ENCODE measurements at regions not wholly inside any gene's neighbourhood (a gene's known extent, or its start where the extent isn't known, plus 50 kb on each side); places are given as distances from the start of the nearest gene placed in this dataset.

DNA sequence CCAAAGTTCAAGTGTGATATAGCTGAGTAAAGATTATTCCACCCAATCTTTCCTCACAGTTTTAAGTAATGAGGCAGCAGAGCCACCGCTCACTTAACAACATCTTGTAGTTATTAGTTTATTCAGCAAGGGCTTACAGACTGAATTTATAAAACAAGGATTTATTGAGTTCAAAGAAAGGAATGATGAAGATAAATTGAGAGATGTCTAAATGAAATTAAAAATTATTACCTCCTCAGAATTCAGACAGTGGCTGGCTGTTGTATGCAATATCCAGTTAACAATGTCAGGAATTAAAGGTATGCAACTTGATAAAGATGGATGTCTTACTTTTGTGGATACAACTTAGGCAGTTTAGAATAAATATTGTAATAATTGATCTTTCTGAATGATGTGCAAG, 927.3 kb upstream of the CDH2 start:
- H3K27ac ChIP-seq (ENCODE audit: low read depth, low read length), result no peak overlapping the region
- no peaks in the 10 kb centered on the region for H3K36me3 ChIP-seq (ENCODE audit: control insufficient read depth, low read length)
- H3K4me2 ChIP-seq (ENCODE audit: low read length), result no peak overlapping the region
- H3F3A ChIP-seq (ENCODE audit: control insufficient read depth, insufficient read depth), result no peaks in the 10 kb centered on the region
- no peaks in the 10 kb centered on the region for H3K27me3 ChIP-seq (ENCODE audit: control insufficient read depth, low read length)
- no peaks in the 10 kb centered on the region for H4K20me1 ChIP-seq (ENCODE audit: control insufficient read depth, insufficient read depth, low read depth, low read length)
- H3K9me2 ChIP-seq (replicated peaks; ENCODE audit: control insufficient read depth, low read length), result no peaks in the 10 kb centered on the region
- H3K9me3 ChIP-seq (ENCODE audit: control insufficient read depth, insufficient read depth, low read length), result no peaks in the 10 kb centered on the region
- no peaks in the 10 kb centered on the region for H3K79me2 ChIP-seq (ENCODE audit: control insufficient read depth, low read length)
- no peak overlapping the region for H3K4me3 ChIP-seq (ENCODE audit: low read length)
- no peak for TF ChIP-seq EZH2phosphoT487 (IDR thresholded peaks at IDR 0.05; ENCODE audit: borderline replicate concordance, low read length)
- TF ChIP-seq, protein P1, sequence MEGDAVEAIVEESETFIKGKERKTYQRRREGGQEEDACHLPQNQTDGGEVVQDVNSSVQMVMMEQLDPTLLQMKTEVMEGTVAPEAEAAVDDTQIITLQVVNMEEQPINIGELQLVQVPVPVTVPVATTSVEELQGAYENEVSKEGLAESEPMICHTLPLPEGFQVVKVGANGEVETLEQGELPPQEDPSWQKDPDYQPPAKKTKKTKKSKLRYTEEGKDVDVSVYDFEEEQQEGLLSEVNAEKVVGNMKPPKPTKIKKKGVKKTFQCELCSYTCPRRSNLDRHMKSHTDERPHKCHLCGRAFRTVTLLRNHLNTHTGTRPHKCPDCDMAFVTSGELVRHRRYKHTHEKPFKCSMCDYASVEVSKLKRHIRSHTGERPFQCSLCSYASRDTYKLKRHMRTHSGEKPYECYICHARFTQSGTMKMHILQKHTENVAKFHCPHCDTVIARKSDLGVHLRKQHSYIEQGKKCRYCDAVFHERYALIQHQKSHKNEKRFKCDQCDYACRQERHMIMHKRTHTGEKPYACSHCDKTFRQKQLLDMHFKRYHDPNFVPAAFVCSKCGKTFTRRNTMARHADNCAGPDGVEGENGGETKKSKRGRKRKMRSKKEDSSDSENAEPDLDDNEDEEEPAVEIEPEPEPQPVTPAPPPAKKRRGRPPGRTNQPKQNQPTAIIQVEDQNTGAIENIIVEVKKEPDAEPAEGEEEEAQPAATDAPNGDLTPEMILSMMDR (IDR thresholded peaks at IDR 0.05; ENCODE audit: low read depth, low read length, poor library complexity, severe bottlenecking), result no peak
- peaks cover 4% of the 10 kb centered on the region; the same call in 1 of the 2 replicates for H3K4me1 ChIP-seq (ENCODE audit: control insufficient read depth, low read length)

DNA sequence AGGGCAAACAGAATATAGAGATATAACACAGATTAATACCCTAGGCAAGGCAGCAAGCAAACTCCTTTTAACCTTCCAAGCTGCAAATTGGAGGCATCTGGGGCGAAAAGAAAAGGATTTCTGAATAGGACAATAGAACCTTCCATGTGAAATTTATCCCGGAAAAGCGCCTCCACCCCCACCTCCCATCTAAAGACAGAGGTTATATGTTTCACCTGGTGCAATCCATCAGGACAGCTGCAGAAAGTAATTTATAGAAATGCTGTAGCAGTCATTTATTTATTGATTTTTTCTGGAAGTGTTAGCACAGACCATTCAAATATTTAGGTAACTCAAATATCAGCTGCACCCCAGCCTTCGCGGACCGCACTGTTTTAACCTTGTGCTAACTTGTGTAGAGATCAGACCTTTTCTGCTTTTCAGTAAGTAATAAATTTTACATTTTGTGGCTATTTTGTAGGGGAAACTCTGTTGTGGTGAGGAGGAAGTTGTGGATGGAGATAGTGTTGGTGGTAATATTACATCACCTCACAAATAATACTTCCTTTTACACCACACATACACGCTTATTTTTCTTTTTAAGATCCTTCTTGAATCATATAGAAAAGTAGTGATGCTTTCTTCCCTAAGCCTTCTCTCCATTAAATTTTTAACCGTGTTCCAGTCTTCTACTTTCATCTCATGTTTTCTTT, 919.3 kb upstream of the CDH2 start:
- Histone ChIP-seq H3K9me3 (ENCODE audit: control insufficient read depth, insufficient read depth, low read length) (no peaks in the 10 kb centered on the region), H3K4me2 (ENCODE audit: low read length) (no peak overlapping the region), H3K4me1 (ENCODE audit: control insufficient read depth, low read length) (peaks cover 4% of the 10 kb centered on the region; the same call in 1 of the 2 replicates), H3F3A (ENCODE audit: control insufficient read depth, insufficient read depth) (no peaks in the 10 kb centered on the region), H4K20me1 (ENCODE audit: control insufficient read depth, insufficient read depth, low read depth, low read length) (no peaks in the 10 kb centered on the region), H3K36me3 (ENCODE audit: control insufficient read depth, low read length) (no peaks in the 10 kb centered on the region), H3K27ac (ENCODE audit: low read depth, low read length) (no peak overlapping the region), H3K79me2 (ENCODE audit: control insufficient read depth, low read length) (no peaks in the 10 kb centered on the region), H3K9me2 (replicated peaks; ENCODE audit: control insufficient read depth, low read length) (no peaks in the 10 kb centered on the region), H3K27me3 (ENCODE audit: control insufficient read depth, low read length) (no peaks in the 10 kb centered on the region), H3K4me3 (ENCODE audit: low read length) (no peak overlapping the region)
- TF ChIP-seq, protein P1 (IDR thresholded peaks at IDR 0.05; ENCODE audit: low read depth, low read length, poor library complexity, severe bottlenecking), result no peak
- TF ChIP-seq EZH2phosphoT487 (IDR thresholded peaks at IDR 0.05; ENCODE audit: borderline replicate concordance, low read length), result no peak

- Histone ChIP-seq H3K4me3 (ENCODE audit: low read length) (no peak overlapping the region), H3K4me1 (ENCODE audit: control insufficient read depth, low read length) (no peaks in the 10 kb centered on the region), H3K9me3 (ENCODE audit: control insufficient read depth, insufficient read depth, low read length) (no peaks in the 10 kb centered on the region), H3K4me2 (ENCODE audit: low read length) (no peak overlapping the region), H3K9me2 (replicated peaks; ENCODE audit: control insufficient read depth, low read length) (no peaks in the 10 kb centered on the region), H3F3A (ENCODE audit: control insufficient read depth, insufficient read depth) (no peaks in the 10 kb centered on the region), H3K79me2 (ENCODE audit: control insufficient read depth, low read length) (no peaks in the 10 kb centered on the region), H4K20me1 (ENCODE audit: control insufficient read depth, insufficient read depth, low read depth, low read length) (no peaks in the 10 kb centered on the region), H3K27me3 (ENCODE audit: control insufficient read depth, low read length) (no peaks in the 10 kb centered on the region), H3K36me3 (ENCODE audit: control insufficient read depth, low read length) (no peaks in the 10 kb centered on the region), H3K27ac (ENCODE audit: low read depth, low read length) (no peak overlapping the region)
- TF ChIP-seq, protein P1 (IDR thresholded peaks at IDR 0.05; ENCODE audit: low read depth, low read length, poor library complexity, severe bottlenecking), result no peak
- no peak for TF ChIP-seq EZH2phosphoT487 (IDR thresholded peaks at IDR 0.05; ENCODE audit: borderline replicate concordance, low read length)
Observed at GRCh38 chr18:29087616-29088246, 910.8 kb upstream of the CDH2 start.

Data from DOHH2 (cell line).